ENCODE measurements at regions not wholly inside any gene's neighbourhood (a gene's known extent, or its start where the extent isn't known, plus 50 kb on each side); places are given as distances from the start of the nearest gene placed in this dataset.

DNA sequence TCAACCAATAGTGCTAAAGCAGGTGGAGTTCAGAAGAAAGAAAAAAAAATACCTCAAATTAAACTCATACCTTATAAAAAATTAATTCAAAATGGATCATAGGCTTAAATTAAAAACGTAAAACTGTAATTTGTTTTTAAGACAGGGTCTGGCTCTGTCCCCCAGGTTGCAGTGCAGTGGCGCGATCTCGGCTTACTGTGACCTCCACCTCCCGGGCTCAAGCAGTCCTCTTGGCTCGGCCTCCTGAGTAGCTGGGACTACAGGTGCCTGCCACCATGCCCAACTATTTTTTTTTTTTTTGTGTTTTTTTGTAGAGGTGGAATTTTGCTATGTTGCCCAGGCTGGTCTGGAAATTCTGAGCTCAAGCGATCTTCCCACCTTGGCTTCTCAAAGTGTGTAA, 111.6 kb downstream of the HDGFL1 start:
- H3K9me3 Mint-ChIP-seq, result peaks cover 6% of the 10 kb centered on the region
- no peak overlapping the region for H3K27ac Mint-ChIP-seq (ENCODE audit: unreplicated experiment)
- peaks cover 18% of the 10 kb centered on the region for H3K4me1 Mint-ChIP-seq
- TF ChIP-seq, protein P1, sequence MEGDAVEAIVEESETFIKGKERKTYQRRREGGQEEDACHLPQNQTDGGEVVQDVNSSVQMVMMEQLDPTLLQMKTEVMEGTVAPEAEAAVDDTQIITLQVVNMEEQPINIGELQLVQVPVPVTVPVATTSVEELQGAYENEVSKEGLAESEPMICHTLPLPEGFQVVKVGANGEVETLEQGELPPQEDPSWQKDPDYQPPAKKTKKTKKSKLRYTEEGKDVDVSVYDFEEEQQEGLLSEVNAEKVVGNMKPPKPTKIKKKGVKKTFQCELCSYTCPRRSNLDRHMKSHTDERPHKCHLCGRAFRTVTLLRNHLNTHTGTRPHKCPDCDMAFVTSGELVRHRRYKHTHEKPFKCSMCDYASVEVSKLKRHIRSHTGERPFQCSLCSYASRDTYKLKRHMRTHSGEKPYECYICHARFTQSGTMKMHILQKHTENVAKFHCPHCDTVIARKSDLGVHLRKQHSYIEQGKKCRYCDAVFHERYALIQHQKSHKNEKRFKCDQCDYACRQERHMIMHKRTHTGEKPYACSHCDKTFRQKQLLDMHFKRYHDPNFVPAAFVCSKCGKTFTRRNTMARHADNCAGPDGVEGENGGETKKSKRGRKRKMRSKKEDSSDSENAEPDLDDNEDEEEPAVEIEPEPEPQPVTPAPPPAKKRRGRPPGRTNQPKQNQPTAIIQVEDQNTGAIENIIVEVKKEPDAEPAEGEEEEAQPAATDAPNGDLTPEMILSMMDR (conservative IDR thresholded peaks at IDR 0.05), result no peak
- H3K4me3 Mint-ChIP-seq, result no peak overlapping the region
- DNase-seq (ENCODE audit: low read depth, low spot score), result no peak
- H3K27me3 Mint-ChIP-seq (ENCODE audit: low read depth), result no peaks in the 10 kb centered on the region
- peaks cover 3% of the 10 kb centered on the region for H3K36me3 Mint-ChIP-seq (ENCODE audit: low read depth)

- DNase-seq (ENCODE audit: low read depth, low spot score), result no peak
- TF ChIP-seq, protein P1 (conservative IDR thresholded peaks at IDR 0.05), result no peak
- peaks cover 20% of the 10 kb centered on the region for H3K4me1 Mint-ChIP-seq
- H3K36me3 Mint-ChIP-seq (ENCODE audit: low read depth), result peaks cover 3% of the 10 kb centered on the region
- H3K27ac Mint-ChIP-seq (ENCODE audit: unreplicated experiment), result no peak overlapping the region
- peaks cover 6% of the 10 kb centered on the region for H3K9me3 Mint-ChIP-seq
- H3K27me3 Mint-ChIP-seq (ENCODE audit: low read depth), result no peaks in the 10 kb centered on the region
- H3K4me3 Mint-ChIP-seq, result no peak overlapping the region
Measured at GRCh38 chr6:22681761-22682160, 112.4 kb downstream of the HDGFL1 start.

DNA sequence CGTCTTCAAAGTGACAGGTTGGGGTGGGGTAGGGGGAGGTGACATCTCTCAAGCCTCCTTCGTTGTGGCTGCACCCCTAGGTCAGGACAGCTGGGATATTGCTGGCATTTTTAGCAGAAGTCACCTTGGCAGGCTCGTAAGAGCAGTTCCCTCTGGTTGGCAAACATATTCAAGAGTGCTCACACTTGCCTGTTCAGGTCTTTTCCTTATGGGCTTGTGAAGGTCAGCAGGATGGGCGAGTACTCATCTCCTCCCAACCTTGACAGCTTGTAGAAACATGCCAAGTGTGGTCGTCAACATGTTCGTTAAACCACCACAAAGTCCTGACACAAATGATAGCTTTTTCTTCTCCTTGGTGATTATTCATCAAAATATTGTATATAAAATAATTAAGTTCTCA, 113.6 kb downstream of the HDGFL1 start:
- Mint-ChIP-seq H3K27me3 (ENCODE audit: low read depth) (no peaks in the 10 kb centered on the region), H3K9me3 (peaks cover 6% of the 10 kb centered on the region), H3K4me3 (no peak overlapping the region), H3K4me1 (peaks cover 16% of the 10 kb centered on the region), H3K27ac (ENCODE audit: unreplicated experiment) (no peak overlapping the region), H3K36me3 (ENCODE audit: low read depth) (peaks cover 3% of the 10 kb centered on the region)
- TF ChIP-seq, protein P1 (conservative IDR thresholded peaks at IDR 0.05), result no peak
- no peak for DNase-seq (ENCODE audit: low read depth, low spot score)

DNA sequence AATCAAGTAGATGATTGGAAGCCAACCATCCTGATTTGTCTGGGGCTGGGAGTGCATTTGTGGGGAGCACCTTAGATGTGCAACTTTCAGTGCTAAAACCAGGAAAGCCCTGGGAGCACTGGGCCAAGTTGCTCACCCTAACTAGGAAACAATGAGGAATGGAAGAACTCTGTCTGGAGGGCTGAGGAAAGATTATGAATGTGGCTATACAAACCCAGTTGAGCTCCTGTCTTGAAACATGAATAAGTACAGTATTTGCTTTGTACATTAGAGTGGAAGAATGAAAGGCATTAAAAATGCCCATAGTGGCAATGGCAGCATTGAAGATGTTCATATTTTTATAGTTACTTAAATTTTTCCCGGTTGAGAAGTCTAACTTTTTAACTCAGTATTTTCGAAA, 121.1 kb downstream of the HDGFL1 start:
- H3K27ac Mint-ChIP-seq (ENCODE audit: unreplicated experiment), result peak overlapping the region; percentile 85
- peaks cover 11% of the 10 kb centered on the region for H3K9me3 Mint-ChIP-seq
- no peaks in the 10 kb centered on the region for H3K27me3 Mint-ChIP-seq (ENCODE audit: low read depth)
- peaks cover 8% of the 10 kb centered on the region for H3K36me3 Mint-ChIP-seq (ENCODE audit: low read depth)
- DNase-seq (ENCODE audit: low read depth, low spot score), result no peak
- no peak overlapping the region for H3K4me3 Mint-ChIP-seq
- peaks cover 24% of the 10 kb centered on the region for H3K4me1 Mint-ChIP-seq
- TF ChIP-seq, protein P1 (conservative IDR thresholded peaks at IDR 0.05), result no peak

- TF ChIP-seq, protein P1 (conservative IDR thresholded peaks at IDR 0.05), result no peak
- Mint-ChIP-seq H3K27me3 (ENCODE audit: low read depth) (no peaks in the 10 kb centered on the region), H3K4me3 (no peak overlapping the region), H3K4me1 (peaks cover 49% of the 10 kb centered on the region), H3K27ac (ENCODE audit: unreplicated experiment) (no peak overlapping the region), H3K36me3 (ENCODE audit: low read depth) (peaks cover 8% of the 10 kb centered on the region), H3K9me3 (peaks cover 8% of the 10 kb centered on the region)
- DNase-seq (ENCODE audit: low read depth, low spot score), result no peak
Measured at GRCh38 chr6:22694092-22694724, 124.8 kb downstream of the HDGFL1 start.
